H1 (cell line): ENCODE measurements at regions not wholly inside any gene's neighbourhood (a gene's known extent, or its start where the extent isn't known, plus 50 kb on each side); places are given as distances from the start of the nearest gene placed in this dataset.

ENCODE experiments used
- CHD1 ChIP-seq: IDR thresholded peaks from 2 replicates; pipeline ENCODE4 v1.6.1; 2012; ENCODE audit warnings: low read depth, low read length, improper control_type of control experiment
- GTF2F1 ChIP-seq: IDR thresholded peaks from 2 replicates; pipeline ENCODE4 v1.6.1; 2012; ENCODE audit warnings: low read depth, low read length, improper control_type of control experiment, borderline replicate concordance
- HDAC6 ChIP-seq: IDR thresholded peaks from one replicate; pipeline ENCODE4 v1.7.1; 2012; ENCODE audit warnings: low read depth, mild to moderate bottlenecking, inconsistent platforms, low read length, moderate library complexity
- PHF8 ChIP-seq: fragments of 200-600 bp; sonication (generic); conservative IDR thresholded peaks from 2 replicates; pipeline ENCODE4 v1.7.1; 2012; ENCODE audit warnings: low read depth, mild to moderate bottlenecking, inconsistent platforms, low read length, moderate library complexity
- POLR2A ChIP-seq, 2 experiments: IDR thresholded peaks; 1 replicate in 1 of 2; 2 replicates in 1 of 2; pipeline ENCODE4 v1.6.1; 2011; ENCODE audit warnings: low read depth in 2 of 2, low read length in 2 of 2, mild to moderate bottlenecking in 2 of 2; ENCODE audit errors: control extremely low read depth in 1 of 2
- TBP ChIP-seq: IDR thresholded peaks from 2 replicates; pipeline ENCODE4 v1.6.1; 2011; ENCODE audit warnings: low read depth, low read length, improper control_type of control experiment

- TF ChIP-seq TBP = no peak
- no peak for TF ChIP-seq HDAC6
- no peak for TF ChIP-seq PHF8
- no peak for TF ChIP-seq POLR2A (IDR thresholded peaks at IDR 0.05; ENCODE audit: control extremely low read depth in 1 of 2, low read depth in 2 of 2, low read length in 2 of 2)
- no peak for TF ChIP-seq GTF2F1
- no peak for TF ChIP-seq CHD1
Observed at GRCh38 chr13:58434943-58435342, 803.4 kb downstream of the PCDH17 start (continued).
